Upper lobe of right lung (tissue), 1 donor: ENCODE measurements at regions not wholly inside any gene's neighbourhood (a gene's known extent, or its start where the extent isn't known, plus 50 kb on each side); places are given as distances from the start of the nearest gene placed in this dataset.

Source experiments
- ATAC-seq: fragments of 200-7000 bp; cut with Tn5 transposase; one replicate; pipeline ENCODE4 v1.9.1; 2020; ENCODE audit warnings: mild to moderate bottlenecking, moderate library complexity
- DNase-seq: peaks from one replicate; pipeline ENCODE4 v3.0.0-alpha.2; 2020
- H3K27ac ChIP-seq: fragments of 200-600 bp; one replicate; pipeline ENCODE4 v1.8.0; 2022
- H3K27me3 ChIP-seq: fragments of 200-600 bp; one replicate; pipeline ENCODE4 v1.8.0; 2022; ENCODE audit warnings: mild to moderate bottlenecking
- H3K36me3 ChIP-seq: fragments of 200-600 bp; one replicate; pipeline ENCODE4 v1.8.0; 2022
- H3K4me1 ChIP-seq: fragments of 200-600 bp; one replicate; pipeline ENCODE4 v1.8.0; 2022
- H3K4me3 ChIP-seq: fragments of 200-600 bp; one replicate; pipeline ENCODE4 v1.8.0; 2022; ENCODE audit warnings: mild to moderate bottlenecking
- H3K9me3 ChIP-seq: fragments of 200-600 bp; one replicate; pipeline ENCODE4 v1.8.0; 2022
- CTCF ChIP-seq: fragments of 200-600 bp; IDR thresholded peaks from one replicate; pipeline ENCODE4 v1.8.0; 2022; ENCODE audit warnings: antibody characterized with exemption
- intact Hi-C: fragments of 100-400 bp; cut with DNase I; formaldehyde crosslinking; loops from one replicate; pipeline ENCODE4 v1.11.0; 2022
- donor health status: DM: no; HTN: yes; CAD: no; lungs with severe emphysema.

- H3K9me3 ChIP-seq = no peaks in the 10 kb centered on the region
- H3K27me3 ChIP-seq = no peaks in the 10 kb centered on the region
- DNase-seq = no peak
- H3K36me3 ChIP-seq = no peaks in the 10 kb centered on the region
- H3K4me1 ChIP-seq = peaks cover 11% of the 10 kb centered on the region
- peak; percentile 27 for ATAC-seq
- intact Hi-C loops = no loop called here
- no peak overlapping the region for H3K4me3 ChIP-seq
- no peak overlapping the region for H3K27ac ChIP-seq
- TF ChIP-seq CTCF = no peak
Observed at GRCh38 chr1:182262425-182262824, 129.2 kb downstream of the GLUL start.

GRCh38 chr1:182261655-182262054 is 129.9 kb downstream of the GLUL start:
- Histone ChIP-seq H3K4me1 (peaks cover 11% of the 10 kb centered on the region), H3K27ac (no peak overlapping the region), H3K9me3 (no peaks in the 10 kb centered on the region), H3K27me3 (no peaks in the 10 kb centered on the region), H3K4me3 (no peak overlapping the region), H3K36me3 (no peaks in the 10 kb centered on the region)
- intact Hi-C loops = no loop called here
- no peak for TF ChIP-seq CTCF
- no peak for DNase-seq
- ATAC-seq = no peak

- intact Hi-C loops = no loop called here
- DNase-seq = no peak
- Histone ChIP-seq H3K4me3 (no peak overlapping the region), H3K4me1 (peaks cover 11% of the 10 kb centered on the region), H3K36me3 (no peaks in the 10 kb centered on the region), H3K27ac (peak overlapping the region; percentile 44), H3K27me3 (no peaks in the 10 kb centered on the region), H3K9me3 (no peaks in the 10 kb centered on the region)
- no peak for TF ChIP-seq CTCF
- no peak for ATAC-seq
Observed at GRCh38 chr1:182260516-182260915, 131.1 kb downstream of the GLUL start.

GRCh38 chr1:182259968-182260367 is 131.6 kb downstream of the GLUL start:
- H3K4me1 ChIP-seq = peaks cover 11% of the 10 kb centered on the region
- no peaks in the 10 kb centered on the region for H3K36me3 ChIP-seq
- H3K27me3 ChIP-seq = no peaks in the 10 kb centered on the region
- no peak overlapping the region for H3K4me3 ChIP-seq
- H3K27ac ChIP-seq = peak overlapping the region; percentile 44
- no peak for TF ChIP-seq CTCF
- intact Hi-C loops = no loop called here
- no peaks in the 10 kb centered on the region for H3K9me3 ChIP-seq
- DNase-seq = no peak
- no peak for ATAC-seq

- H3K27ac ChIP-seq = peak overlapping the region; percentile 44
- intact Hi-C loops = no loop called here
- ATAC-seq = peak; percentile 91
- H3K9me3 ChIP-seq = no peaks in the 10 kb centered on the region
- H3K4me3 ChIP-seq = no peak overlapping the region
- peak; percentile 64 for DNase-seq
- H3K27me3 ChIP-seq = no peaks in the 10 kb centered on the region
- H3K4me1 ChIP-seq = peaks cover 11% of the 10 kb centered on the region
- H3K36me3 ChIP-seq = no peaks in the 10 kb centered on the region
- TF ChIP-seq CTCF = no peak
Observed at GRCh38 chr1:182259229-182259872, 132.2 kb downstream of the GLUL start.
